GM12874 (cell line): ENCODE measurements at regions not wholly inside any gene's neighbourhood (a gene's known extent, or its start where the extent isn't known, plus 50 kb on each side); places are given as distances from the start of the nearest gene placed in this dataset.

Experiments used
- TF ChIP-seq, protein P1 (sequence below): IDR thresholded peaks from 2 replicates; pipeline ENCODE4 v1.5.1; 2011; ENCODE audit warnings: low read depth, mild to moderate bottlenecking, control low read depth, low read length, moderate library complexity; ENCODE audit not compliant: insufficient read depth

DNA sequence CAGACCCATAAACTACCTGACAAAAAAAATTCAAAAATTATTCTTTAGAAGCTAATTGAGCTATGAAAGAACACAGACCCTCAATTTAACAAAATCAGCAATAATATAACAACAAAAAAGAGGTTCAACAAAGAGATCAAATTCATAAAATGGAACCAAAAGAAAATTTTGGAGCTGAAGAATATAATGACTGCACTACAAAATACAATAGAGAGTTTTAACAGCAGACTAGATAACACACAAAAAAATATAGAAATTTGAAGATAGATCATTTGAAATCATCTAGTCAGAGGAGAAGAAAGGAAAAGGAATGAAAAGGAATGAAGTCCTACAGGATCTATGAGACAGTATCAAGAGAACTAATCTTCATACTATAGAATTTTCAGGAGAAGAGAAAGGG, 422.1 kb downstream of the PAX1 start:
- TF ChIP-seq, protein P1, sequence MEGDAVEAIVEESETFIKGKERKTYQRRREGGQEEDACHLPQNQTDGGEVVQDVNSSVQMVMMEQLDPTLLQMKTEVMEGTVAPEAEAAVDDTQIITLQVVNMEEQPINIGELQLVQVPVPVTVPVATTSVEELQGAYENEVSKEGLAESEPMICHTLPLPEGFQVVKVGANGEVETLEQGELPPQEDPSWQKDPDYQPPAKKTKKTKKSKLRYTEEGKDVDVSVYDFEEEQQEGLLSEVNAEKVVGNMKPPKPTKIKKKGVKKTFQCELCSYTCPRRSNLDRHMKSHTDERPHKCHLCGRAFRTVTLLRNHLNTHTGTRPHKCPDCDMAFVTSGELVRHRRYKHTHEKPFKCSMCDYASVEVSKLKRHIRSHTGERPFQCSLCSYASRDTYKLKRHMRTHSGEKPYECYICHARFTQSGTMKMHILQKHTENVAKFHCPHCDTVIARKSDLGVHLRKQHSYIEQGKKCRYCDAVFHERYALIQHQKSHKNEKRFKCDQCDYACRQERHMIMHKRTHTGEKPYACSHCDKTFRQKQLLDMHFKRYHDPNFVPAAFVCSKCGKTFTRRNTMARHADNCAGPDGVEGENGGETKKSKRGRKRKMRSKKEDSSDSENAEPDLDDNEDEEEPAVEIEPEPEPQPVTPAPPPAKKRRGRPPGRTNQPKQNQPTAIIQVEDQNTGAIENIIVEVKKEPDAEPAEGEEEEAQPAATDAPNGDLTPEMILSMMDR, result no peak

GRCh38 chr20:22106308-22106938, 401.0 kb downstream of the PAX1 start:
- TF ChIP-seq, protein P1, result no peak

DNA sequence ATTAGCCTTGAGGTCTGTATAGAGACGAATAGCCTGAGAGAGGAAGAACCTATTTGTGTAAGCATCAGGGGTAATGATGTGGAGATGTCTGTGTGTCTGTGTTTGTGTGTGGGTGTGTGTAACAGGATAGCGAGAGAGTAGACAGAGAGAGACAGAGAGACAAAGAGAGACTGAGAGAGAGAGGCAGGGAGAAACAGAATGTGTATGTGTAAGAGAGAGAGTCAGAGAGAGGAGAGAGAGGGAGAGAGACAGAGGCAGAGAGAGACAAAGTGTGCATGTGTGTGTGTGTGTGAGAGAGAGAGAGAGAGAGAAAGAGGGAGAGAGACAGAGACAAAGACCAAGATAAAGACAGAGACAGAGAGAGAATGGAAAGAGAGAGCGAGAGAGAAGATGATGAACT, 396.1 kb downstream of the PAX1 start:
- TF ChIP-seq, protein P1, result no peak

- TF ChIP-seq, protein P1, result no peak
Measured at GRCh38 chr20:22100686-22101085, 395.2 kb downstream of the PAX1 start.

- TF ChIP-seq, protein P1, result no peak
Measured at GRCh38 chr20:22099348-22099747, 393.9 kb downstream of the PAX1 start.

- TF ChIP-seq, protein P1, result no peak
Measured at GRCh38 chr20:22098511-22098910, 393.0 kb downstream of the PAX1 start.

DNA sequence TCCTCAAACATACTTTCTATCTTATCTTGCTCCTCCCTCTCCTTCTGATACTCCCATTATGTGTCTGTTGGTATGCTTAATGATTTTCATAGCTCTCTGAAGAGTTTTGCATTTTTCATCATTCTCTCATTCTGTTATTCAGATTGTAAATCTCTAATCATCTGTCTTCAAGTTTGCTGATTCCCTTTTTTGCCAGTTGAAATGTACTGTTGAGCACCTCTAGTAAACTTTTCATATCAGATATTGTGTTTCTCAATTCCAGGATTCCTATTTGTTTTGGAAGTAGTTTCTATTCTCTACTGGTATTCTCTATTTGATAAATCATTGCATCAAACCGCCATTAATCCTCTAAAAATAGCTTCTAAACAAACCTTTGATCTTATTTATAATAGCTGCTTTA, 387.7 kb downstream of the PAX1 start:
- TF ChIP-seq, protein P1, result no peak
